HUDEP-2 (cell line): ENCODE measurements at regions not wholly inside any gene's neighbourhood (a gene's known extent, or its start where the extent isn't known, plus 50 kb on each side); places are given as distances from the start of the nearest gene placed in this dataset.
"Not testable (repeated sequence)": the region's sequence is repeated elsewhere in the genome, so short reads cannot be mapped to it uniquely, and the experiment has no call there.

Experiments
- DNase-seq, 76 experiments: peaks; one replicate each; lab custom pipeline; 2025; ENCODE audit not compliant: unreplicated experiment in 76 of 76; lab: John Stamatoyannopoulos, UW

DNA sequence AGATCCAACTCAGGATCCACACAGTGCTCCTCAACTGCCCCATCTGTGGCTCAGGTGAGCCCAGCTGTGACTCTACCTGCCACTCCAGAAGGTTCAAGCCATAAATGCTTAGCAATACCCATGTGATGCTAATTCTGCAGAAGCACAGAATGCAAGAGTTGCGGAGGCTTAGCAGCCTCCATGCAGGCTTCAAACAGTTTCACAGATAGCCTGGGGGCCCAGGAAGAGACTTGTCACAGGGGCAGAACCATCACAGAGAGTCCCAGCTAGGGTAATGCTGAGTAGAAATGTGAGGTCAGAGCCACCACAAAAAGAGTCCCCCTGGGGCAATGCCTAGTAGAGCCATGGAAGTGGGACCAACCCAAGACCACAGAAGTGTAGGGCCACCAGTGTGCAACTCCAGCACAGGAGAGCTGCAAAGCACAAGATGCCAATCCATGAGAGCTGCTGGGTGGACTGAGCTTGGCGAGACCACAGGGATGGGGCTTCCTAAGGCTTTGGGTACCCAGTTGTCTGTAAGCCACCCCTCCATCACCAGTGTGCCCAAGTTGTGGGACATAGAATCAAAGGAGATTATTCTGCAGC lies 283.9 kb downstream of the UBE3D start:
- DNase-seq, result no peak

DNA sequence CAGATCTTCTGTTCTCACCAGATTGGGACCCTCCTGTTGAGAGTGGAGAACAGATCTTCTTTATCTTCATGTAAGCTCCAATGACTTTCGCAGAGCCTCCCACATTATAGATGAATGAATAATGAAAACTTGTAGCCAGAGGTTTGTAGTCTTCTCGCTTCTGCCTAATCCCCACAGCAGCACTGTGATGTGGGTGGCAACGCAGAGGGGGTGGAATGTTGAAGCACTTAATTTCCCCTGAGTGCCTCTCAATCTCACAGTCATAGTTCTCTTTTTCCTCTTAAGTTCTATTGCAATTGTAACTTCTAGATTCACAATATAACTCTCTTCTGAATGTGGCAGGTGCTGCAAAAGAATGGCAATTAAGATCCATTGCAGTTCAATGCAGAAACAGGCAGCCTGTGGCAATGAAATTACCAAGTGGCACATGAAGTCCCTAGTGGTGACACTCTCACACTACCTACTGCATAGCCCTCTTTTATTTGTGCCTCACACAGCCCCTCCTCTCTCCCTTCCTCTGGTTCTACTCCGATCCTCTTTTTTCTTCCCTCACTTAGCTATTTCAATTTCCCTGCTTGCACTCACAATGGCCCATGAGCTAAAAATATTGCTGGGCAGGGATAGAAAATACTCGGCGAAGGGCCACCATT lies 281.9 kb downstream of the UBE3D start:
- DNase-seq, result peak in 7 of 76 experiments; percentile 3 to 19 (median 14)

DNA sequence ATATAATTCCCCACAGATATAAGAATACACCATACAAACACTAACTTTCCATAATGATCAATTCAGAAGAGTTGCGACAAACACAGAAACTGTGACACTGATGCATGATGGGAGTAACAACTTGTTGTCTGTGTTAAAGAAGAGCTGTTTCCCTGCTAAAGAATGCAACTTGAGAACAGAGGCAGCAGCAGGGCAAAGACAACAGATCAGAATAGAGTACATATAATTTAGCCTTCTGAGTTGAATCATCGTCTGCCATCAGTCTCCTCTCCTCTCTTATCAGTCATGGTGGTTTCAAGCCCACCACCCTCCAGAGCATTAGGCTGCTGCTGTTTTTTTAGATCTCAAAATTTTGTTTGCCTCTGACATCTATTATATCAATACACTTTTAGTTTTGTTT lies 280.4 kb downstream of the UBE3D start:
- DNase-seq, result no peak

DNA sequence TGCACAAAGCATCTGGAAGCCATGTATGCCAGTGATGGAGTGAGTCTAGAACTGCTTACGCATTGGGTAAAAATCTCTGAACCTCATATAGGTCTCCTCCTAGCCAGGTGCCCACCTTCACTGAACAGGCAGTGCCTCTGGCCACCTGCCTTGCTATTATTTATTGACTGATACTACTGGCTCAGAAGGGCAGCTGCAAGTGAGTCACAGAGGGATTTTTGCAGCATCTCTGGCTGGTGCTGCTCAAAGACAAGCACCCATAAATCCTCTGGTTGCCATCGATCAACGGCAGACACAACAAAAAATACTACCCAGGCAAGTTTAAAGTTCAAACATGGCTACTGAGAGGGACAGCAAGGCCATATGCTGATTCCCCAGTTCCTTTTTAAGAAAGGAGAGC lies 279.4 kb downstream of the UBE3D start:
- DNase-seq, result no peak

DNA sequence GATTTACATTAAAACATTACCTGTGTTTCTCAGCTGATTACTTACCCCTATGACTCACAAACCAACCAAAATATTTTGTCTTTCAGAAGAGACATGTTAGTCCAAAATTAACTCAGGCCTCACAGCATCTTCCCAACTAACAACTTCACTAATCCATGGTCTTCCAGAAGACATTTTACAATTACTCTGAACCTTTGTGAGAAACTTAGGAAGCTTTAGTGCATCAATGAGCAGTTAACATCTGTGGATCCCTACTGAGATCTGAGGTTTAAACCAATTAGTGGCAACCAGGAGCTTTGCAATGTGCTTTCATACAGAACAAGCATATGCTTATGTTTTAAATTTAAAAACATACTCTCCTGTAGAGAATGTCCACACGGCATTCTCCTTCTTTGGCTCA lies 269.7 kb downstream of the UBE3D start:
- DNase-seq, result no peak

DNA sequence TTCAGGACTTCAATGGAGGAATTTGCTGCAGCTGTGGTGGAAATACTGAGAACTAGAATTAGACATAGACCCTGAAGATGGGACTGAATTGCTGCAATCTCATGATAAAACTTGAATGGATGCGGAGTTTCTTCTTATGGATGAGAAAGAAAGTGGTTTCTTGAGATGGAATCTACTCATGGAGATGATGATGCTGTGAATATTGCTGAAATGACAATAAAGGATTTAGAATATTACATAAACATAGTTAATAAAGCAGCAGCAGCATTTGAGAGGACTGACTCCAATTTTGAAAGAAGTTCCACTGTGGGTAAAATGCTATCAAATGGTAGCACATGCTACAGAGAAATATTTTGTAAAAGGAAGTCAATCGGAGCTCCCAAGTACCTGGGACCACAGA lies 264.6 kb downstream of the UBE3D start:
- DNase-seq, result no peak

DNA sequence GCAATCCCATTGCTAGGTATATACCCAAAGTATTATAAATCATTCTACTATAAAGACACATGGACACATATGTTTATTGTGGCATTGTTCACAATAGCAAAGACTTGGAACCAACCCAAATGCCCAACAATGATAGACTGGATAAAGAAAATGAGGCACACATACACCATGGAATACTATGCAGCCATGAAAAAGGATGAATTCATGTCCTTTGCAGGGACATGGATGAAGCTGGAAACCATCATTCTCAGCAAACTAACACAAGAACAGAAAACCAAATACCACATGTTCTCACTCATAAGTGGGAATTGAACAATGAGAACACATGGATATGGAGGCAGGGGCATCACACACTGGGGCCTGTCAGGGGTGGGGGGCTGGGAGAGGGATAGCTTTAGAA lies 249.4 kb downstream of the UBE3D start:
- DNase-seq, result not testable (repeated sequence)

DNA sequence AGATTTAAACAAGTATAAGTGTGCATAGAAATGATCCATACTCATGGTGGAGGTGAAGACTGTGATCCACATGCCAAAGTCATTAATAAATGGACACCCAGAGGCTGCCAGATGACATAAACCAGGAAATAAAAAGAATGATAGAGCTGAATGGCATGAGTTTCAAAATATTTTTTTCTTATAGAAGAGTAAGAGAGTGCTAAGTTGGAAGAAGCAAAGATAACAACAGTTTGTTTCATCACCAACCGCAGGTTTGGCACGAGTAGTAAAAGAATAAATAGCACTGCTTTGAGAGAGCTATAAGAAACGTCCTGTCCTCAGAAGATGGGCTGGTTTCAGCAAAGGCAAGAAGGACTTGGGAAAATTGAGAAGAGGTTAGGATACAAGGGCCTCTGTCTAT lies 246.9 kb downstream of the UBE3D start:
- DNase-seq, result no peak

DNA sequence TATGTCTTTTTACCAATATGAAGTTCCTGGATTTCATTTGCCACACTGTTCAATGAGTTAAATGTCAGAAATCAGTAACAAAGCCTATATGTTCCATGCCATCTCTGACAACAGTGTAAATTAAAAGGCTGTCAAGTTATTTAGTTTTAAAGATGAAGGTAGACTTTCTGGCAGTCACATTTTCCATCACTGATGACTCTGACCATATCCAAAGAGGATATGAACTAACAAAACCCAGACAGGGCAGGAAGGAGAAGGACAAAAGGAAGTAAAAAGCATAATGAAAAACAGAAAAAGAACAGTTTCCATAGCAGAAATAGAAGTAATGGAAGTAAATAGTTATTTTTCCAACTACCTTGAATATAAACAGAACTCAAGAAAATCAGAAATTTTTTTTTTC lies 242.3 kb downstream of the UBE3D start:
- no peak for DNase-seq

DNA sequence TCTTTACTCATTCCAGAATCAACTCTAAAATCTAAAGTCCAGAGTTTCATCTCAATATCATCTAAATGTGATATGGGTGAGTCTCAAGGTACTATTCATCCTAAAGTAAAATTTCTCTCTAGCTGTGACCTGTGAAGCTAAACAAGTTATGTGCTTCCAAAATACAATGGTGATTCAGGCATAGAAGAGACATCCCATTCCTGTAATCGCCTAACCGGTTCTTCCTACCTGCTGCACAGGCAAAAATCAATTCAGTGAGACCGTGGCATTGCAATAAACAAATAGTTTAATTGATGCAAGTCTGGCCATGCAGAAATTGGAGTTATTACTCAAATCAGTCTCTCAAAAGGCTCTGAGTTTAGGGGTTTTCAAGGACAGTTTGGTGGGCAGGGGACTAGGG lies 232.8 kb downstream of the UBE3D start:
- no peak for DNase-seq

DNA sequence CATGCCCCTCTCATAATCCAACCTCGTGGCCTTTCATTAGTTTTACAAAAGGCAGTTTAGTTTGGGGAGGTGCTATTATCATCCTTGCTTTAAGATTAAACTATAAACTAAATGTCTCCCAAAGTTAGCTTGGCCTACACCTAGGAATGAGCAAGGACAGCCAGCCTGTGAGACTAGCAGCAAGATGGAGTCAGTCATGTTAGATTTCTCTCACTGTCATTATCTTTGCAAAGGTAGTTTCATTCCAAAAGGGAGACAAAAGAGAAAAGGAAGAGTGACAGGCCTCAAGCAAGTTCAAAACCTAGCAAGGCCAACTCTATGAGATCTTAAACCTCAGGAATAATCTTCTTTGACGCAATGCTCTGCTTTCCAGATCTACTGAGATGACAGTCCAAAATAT lies 232.2 kb downstream of the UBE3D start:
- DNase-seq, result no peak

DNA sequence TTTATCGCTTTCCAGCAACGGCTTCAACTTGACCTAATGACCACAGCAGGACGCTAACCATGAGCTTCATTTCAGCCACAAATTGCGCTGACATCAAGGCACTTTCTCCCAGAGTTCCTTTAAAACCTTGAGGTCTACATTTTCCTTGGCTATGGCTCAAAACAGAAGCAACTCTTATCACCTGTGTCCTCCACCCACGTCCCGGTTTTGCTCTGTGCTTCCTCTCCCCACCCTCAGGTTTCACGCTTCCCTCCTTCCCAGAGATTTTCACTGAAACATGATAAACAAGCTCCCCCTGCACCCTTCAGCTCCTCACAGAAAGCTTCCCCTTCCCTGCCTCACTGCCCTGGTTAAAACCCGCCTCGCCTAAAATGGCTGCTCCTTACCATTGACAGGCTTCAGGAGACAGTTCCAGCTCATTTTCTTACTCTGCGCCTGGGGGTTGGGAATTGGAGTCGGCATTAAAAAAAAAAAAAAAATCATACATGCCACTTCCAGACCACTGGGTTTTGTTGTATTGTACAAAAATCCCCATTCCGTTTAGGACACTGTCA lies 229.5 kb downstream of the UBE3D start:
- DNase-seq, result no peak

DNA sequence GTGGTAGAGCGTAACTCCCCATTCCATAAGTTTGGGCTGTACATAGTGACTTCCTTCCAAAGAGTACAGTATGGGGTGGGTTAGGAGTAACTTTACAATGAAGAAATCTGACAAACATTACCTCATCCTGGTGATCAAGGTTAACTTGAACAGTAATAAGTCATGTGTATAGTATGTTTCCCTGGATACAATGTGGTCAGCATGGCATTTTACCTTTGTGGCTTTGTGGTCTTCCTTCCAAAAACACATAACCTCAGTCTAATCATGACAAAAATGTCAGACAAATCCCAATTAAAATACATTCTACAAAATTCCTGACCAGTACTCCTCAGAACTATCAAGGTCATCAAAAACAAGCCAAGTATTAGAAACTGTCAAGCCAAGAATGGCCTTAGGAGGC lies 225.1 kb downstream of the UBE3D start:
- DNase-seq, result no peak

DNA sequence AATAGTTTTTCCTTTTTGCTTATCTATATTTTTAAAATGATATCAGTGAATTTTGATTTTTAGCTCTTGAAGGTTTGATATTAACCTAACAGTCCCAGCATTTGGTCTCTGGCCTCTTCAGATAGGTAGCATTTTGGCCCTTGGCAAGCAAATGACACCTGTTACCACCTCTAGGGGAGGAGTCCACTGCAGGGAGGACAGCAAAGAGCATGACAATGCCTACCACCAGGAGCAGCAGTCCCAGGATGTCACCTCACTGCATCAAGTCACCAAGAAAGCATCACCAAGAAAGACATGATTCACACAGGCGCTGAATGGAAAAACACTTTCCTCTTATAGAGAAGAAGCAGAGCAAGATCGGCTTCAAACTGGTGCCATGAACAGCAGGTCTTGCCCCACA lies 224.3 kb downstream of the UBE3D start:
- DNase-seq, result no peak
